Stimulated activated effector memory CD8-positive, alpha-beta T cell treated with anti-CD3 and anti-CD28 coated beads, Interleukin-12 subunit alpha, Interleukin-12 subunit beta, amount 100 ng/mL, for 72 hours (primary cell): ENCODE measurements at regions not wholly inside any gene's neighbourhood (a gene's known extent, or its start where the extent isn't known, plus 50 kb on each side); places are given as distances from the start of the nearest gene placed in this dataset.

Source experiments
- ATAC-seq: fragments of 150-1000 bp; cut with Tn5 transposase; 2 replicates; pipeline ENCODE4 v1.10.0; 2021
- DNase-seq, 2 donors: peaks; one replicate each; pipeline ENCODE4 v3.0.0; 2021 to 2022; ENCODE audit warnings: low spot score in 2 of 2
- H3K27ac Mint-ChIP-seq: one replicate; pipeline ENCODE4 v1.8.0; 2022; ENCODE audit warnings: mild to moderate bottlenecking, mixed read lengths
- H3K36me3 Mint-ChIP-seq: one replicate; pipeline ENCODE4 v1.8.0; 2022; ENCODE audit warnings: mild to moderate bottlenecking, mixed read lengths
- H3K4me1 Mint-ChIP-seq: one replicate; pipeline ENCODE4 v1.8.0; 2022; ENCODE audit warnings: mixed read lengths
- H3K4me3 Mint-ChIP-seq: one replicate; pipeline ENCODE4 v1.8.0; 2022; ENCODE audit warnings: mild to moderate bottlenecking, mixed read lengths
- H3K9me3 Mint-ChIP-seq: one replicate; pipeline ENCODE4 v1.8.0; 2022; ENCODE audit warnings: mixed read lengths

GRCh38 chr10:42970451-42971250 is 106.2 kb upstream of the RET start:
- Mint-ChIP-seq H3K4me1 (no peaks in the 10 kb centered on the region), H3K27ac (peak overlapping the region; percentile 59), H3K4me3 (no peak overlapping the region), H3K36me3 (no peaks in the 10 kb centered on the region), H3K9me3 (no peaks in the 10 kb centered on the region)
- peak; percentile 1 to 40 for DNase-seq
- peak; percentile 33 for ATAC-seq

GRCh38 chr10:42971251-42971599 is 105.6 kb upstream of the RET start:
- Mint-ChIP-seq H3K4me3 (no peak overlapping the region), H3K36me3 (no peaks in the 10 kb centered on the region), H3K27ac (peak overlapping the region; percentile 59), H3K9me3 (no peaks in the 10 kb centered on the region), H3K4me1 (no peaks in the 10 kb centered on the region)
- ATAC-seq (peak; percentile 17), DNase-seq (no peak)

- H3K27ac Mint-ChIP-seq, result no peak overlapping the region
- ATAC-seq (no peak), DNase-seq (no peak)
- no peaks in the 10 kb centered on the region for H3K36me3 Mint-ChIP-seq
- H3K4me3 Mint-ChIP-seq, result no peak overlapping the region
- H3K9me3 Mint-ChIP-seq, result no peaks in the 10 kb centered on the region
- no peaks in the 10 kb centered on the region for H3K4me1 Mint-ChIP-seq
These were observed 103.9 kb upstream of the RET start for GRCh38 chr10:42972946-42973345.

GRCh38 chr10:42973411-42973810 is 103.5 kb upstream of the RET start:
- DNase-seq, result no peak
- ATAC-seq, result no peak
- H3K4me1 Mint-ChIP-seq, result no peaks in the 10 kb centered on the region
- no peak overlapping the region for H3K27ac Mint-ChIP-seq
- no peaks in the 10 kb centered on the region for H3K36me3 Mint-ChIP-seq
- H3K9me3 Mint-ChIP-seq, result no peaks in the 10 kb centered on the region
- no peak overlapping the region for H3K4me3 Mint-ChIP-seq

DNA sequence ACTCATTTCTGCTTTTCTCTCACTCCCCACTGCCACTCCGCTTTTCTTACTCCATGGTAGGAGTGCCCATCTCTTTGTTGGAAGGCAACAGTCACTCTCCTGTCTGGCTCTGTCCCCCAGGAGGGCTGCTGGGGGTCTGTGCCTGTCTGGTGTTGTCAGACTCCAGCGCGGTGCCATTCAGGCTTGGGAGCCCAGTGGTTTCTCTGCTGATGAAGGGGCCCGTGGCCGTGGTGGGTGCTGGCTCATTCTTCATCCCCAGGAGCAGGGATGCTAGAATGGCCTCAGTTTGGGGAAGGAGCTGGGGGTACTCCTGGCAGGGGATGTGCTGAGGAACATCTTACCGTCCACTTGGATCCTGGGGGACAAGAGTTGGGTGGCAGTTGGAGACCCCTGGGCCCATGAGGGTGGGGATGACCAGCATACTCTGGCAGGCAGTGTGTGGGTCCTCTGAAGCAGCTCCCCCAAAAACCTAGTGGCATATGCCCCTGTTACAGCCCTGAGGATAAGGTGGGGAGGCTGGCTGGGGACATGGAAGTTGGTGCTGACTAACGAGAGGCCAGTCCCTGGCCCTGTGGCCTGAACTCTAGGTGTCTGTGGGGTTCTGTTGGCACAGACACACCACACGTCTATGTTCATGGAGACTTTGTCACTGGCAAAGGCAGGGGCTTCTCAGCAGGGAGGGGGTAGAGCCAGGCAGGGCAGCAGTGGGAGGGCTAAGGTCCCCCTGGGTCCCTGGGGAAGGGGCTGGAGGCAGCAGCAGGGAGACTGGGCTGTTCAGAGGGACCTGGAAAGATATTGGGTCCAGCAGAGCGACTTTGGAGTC is 102.8 kb upstream of the RET start:
- DNase-seq (no peak), ATAC-seq (no peak)
- H3K27ac Mint-ChIP-seq, result no peak overlapping the region
- H3K36me3 Mint-ChIP-seq, result no peaks in the 10 kb centered on the region
- H3K9me3 Mint-ChIP-seq, result no peaks in the 10 kb centered on the region
- no peak overlapping the region for H3K4me3 Mint-ChIP-seq
- no peaks in the 10 kb centered on the region for H3K4me1 Mint-ChIP-seq

DNA sequence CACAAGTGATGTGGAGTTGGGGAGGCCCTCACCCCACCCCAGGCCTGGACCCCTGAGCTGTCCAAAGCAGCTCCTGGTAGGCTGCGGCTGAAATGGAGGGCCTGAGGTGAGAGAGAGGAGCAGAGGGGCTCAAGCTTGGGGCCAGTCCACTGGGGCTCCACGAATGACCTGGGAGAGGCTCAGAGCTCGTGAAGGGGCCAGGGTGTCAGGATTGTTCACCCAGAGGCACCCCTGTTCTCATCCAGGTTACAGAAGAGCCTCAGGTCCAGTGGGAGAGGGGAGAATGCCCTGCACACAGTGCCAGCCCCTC is 102.2 kb upstream of the RET start:
- no peak overlapping the region for H3K27ac Mint-ChIP-seq
- no peak overlapping the region for H3K4me3 Mint-ChIP-seq
- H3K9me3 Mint-ChIP-seq, result no peaks in the 10 kb centered on the region
- ATAC-seq, result peak; percentile 6
- no peaks in the 10 kb centered on the region for H3K4me1 Mint-ChIP-seq
- no peak for DNase-seq
- H3K36me3 Mint-ChIP-seq, result no peaks in the 10 kb centered on the region

GRCh38 chr10:42975005-42975493 is 101.8 kb upstream of the RET start:
- H3K4me1 Mint-ChIP-seq, result no peaks in the 10 kb centered on the region
- no peak overlapping the region for H3K4me3 Mint-ChIP-seq
- H3K9me3 Mint-ChIP-seq, result no peaks in the 10 kb centered on the region
- DNase-seq, result no peak
- ATAC-seq, result peak; percentile 15
- H3K36me3 Mint-ChIP-seq, result no peaks in the 10 kb centered on the region
- H3K27ac Mint-ChIP-seq, result no peak overlapping the region

- H3K4me3 Mint-ChIP-seq, result no peak overlapping the region
- H3K27ac Mint-ChIP-seq, result no peak overlapping the region
- H3K4me1 Mint-ChIP-seq, result no peaks in the 10 kb centered on the region
- DNase-seq, result no peak
- H3K9me3 Mint-ChIP-seq, result no peaks in the 10 kb centered on the region
- H3K36me3 Mint-ChIP-seq, result no peaks in the 10 kb centered on the region
- no peak for ATAC-seq
These were observed 101.1 kb upstream of the RET start for GRCh38 chr10:42975558-42976340.

DNA sequence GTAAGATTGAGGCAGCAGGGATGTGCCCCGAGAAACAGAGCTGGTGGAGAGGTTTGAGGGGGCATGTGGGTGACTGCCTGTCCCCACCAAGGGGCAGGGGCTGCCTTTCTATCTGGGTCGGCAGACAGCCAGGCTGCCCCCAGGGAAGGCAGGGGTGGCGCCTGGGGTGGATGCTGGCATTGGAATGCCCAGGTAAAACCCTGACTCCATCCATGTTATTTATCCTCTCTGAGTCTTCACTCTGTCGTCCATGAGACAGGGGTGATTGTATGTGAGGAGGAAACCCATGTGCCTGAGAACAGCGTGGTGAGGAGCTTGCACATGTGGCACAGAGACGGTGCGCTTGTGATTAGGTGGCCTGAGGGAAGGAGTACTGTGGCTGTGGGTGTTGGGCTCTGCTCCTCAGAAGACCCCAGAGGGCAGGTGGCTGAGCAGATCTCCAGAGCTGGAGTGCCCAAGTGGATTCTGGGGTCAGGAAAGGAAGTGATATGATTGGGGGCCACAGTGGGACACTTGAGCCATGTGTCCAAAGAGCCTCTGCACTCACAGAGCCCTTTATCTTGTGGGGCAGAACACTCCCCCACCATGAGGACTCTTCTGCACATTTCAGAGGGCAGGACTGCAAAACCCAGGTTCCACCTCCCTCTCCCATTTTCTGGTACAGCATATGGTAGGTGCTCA is 100.4 kb upstream of the RET start:
- Mint-ChIP-seq H3K9me3 (no peaks in the 10 kb centered on the region), H3K4me3 (no peak overlapping the region)
- ATAC-seq, result peak; percentile 3

DNA sequence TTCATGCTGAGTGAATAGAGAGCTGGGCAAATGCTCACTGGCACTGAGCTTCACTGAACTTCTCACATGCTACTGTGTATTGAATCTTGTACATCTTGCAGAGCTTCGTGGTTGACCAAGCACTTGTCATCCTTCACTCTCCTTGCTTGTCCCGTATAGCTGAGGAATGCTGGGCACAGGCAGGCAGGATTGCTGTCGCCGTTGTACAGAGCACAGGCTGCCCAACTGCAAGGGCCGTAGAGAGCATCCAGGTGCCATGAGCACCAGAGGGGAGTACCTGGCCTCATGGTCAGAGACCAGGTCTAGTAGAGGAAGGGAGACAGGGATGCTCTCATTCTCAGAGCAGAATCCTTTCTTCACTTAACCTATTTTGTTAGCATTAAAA is 99.8 kb upstream of the RET start:
- H3K36me3 Mint-ChIP-seq, result no peaks in the 10 kb centered on the region
- H3K4me1 Mint-ChIP-seq, result no peaks in the 10 kb centered on the region
- ATAC-seq, result no peak
- no peak overlapping the region for H3K4me3 Mint-ChIP-seq
- no peaks in the 10 kb centered on the region for H3K9me3 Mint-ChIP-seq
- H3K27ac Mint-ChIP-seq, result no peak overlapping the region
- no peak for DNase-seq

More for the DNA sequence above, 100.4 kb upstream of the RET start:
- H3K36me3 Mint-ChIP-seq, result no peaks in the 10 kb centered on the region
- H3K27ac Mint-ChIP-seq, result no peak overlapping the region
- H3K4me1 Mint-ChIP-seq, result no peaks in the 10 kb centered on the region
- no peak for DNase-seq

DNA sequence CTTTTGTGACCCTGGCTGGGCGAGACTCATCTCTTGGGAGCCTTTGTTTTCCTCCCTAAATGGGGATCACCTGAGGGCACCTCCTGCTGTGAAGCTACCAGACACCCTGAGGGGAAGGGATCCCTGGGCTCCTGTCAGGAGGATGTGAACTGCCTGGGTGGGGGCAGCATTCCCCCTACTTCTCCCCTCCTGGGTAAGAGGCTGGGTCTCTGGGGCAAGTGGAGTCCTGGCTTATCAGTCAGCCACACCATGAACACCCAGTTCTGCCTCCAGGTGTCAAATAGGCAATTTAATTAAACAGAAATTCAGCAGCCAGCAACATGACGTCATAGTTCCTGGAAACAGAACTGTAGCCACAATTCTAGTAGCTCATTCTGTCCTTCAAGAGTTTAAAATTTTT is 97.7 kb upstream of the RET start:
- Mint-ChIP-seq H3K27ac (no peak overlapping the region), H3K9me3 (no peaks in the 10 kb centered on the region), H3K4me1 (no peaks in the 10 kb centered on the region), H3K36me3 (no peaks in the 10 kb centered on the region), H3K4me3 (no peak overlapping the region)
- ATAC-seq (no peak), DNase-seq (no peak)

- H3K9me3 Mint-ChIP-seq, result no peaks in the 10 kb centered on the region
- H3K27ac Mint-ChIP-seq, result no peak overlapping the region
- no peaks in the 10 kb centered on the region for H3K4me1 Mint-ChIP-seq
- ATAC-seq, result no peak
- no peak for DNase-seq
- H3K36me3 Mint-ChIP-seq, result no peaks in the 10 kb centered on the region
- H3K4me3 Mint-ChIP-seq, result no peak overlapping the region
These were observed 97.0 kb upstream of the RET start for GRCh38 chr10:42979721-42980467.

DNA sequence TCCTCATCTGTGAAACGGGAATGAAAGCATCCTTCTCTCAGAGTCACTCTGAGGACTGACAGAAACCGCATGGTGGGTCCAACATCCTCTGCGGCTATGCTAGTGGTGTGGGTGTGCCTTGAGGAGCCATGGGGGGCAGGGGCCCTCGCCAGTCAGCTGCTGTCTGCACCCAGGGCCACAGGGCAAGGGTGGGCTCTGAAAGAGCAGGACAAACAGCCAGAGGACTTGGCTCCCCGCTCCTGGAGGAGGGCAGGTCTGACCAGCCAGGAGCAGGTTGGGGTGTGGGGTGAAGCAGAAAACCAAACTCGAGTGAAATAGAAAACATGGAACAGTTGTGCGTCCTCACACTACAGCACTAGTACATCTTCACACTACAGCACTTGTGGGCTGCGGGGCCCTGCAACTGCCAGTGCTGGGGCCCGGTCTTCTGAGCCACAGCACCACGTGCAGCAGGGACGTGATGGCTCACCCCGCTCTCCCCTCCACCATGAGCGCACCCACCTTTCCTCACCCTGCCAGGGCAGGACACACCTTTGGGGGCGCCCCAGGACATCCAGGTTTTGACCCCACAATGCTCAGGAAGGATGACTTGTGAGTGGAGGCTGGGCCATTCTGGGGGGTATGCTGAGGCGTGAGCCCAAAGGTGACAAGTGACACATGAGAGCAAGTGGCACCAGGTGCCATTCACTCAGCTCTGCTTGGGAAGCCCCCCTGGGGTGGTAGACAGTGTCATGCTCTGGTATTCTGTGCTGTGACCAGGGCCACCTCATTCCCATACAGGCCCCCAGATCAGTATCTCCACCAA is 96.1 kb upstream of the RET start:
- H3K9me3 Mint-ChIP-seq, result no peaks in the 10 kb centered on the region
- DNase-seq, result no peak

More for the DNA sequence above, 96.1 kb upstream of the RET start:
- no peak for ATAC-seq
- Mint-ChIP-seq H3K4me3 (no peak overlapping the region), H3K27ac (no peak overlapping the region), H3K4me1 (no peaks in the 10 kb centered on the region), H3K36me3 (no peaks in the 10 kb centered on the region)
